ENCODE measurements at regions not wholly inside any gene's neighbourhood (a gene's known extent, or its start where the extent isn't known, plus 50 kb on each side); places are given as distances from the start of the nearest gene placed in this dataset.
"Not testable (repeated sequence)": the region's sequence is repeated elsewhere in the genome, so short reads cannot be mapped to it uniquely, and the experiment has no call there.

DNA sequence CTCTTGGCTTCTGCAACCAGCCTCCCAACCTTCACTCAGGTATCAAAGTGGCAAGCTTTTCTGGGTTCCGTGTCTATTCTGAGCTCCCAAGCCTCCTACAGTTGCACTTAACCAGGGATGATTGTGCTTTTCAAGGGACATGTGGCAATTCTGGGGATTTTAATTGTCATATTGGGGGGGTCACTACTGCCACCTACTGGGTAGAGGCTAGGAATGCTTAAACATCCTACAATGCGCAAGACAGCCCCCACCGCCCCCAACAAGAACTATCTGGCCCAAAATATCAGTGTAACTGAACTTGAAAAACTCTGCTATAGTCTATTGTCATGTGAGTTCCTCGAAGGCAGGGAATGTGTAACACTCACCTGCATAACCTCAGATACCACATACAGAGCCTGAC lies 201.5 kb downstream of the NPIPA8 start:
- not testable (repeated sequence) for DNase-seq (ENCODE audit: insufficient read length, low spot score, missing footprints); H3K4me1 ChIP-seq (ENCODE audit: insufficient read depth, low read length); H3K27me3 ChIP-seq (ENCODE audit: insufficient read depth, low read length); H4K20me1 ChIP-seq (ENCODE audit: insufficient read depth, low read length); H3K9me3 ChIP-seq (ENCODE audit: low read depth, low read length); H3K4me2 ChIP-seq (ENCODE audit: insufficient read depth, low read length); H2AFZ ChIP-seq (ENCODE audit: low read length); H3K36me3 ChIP-seq (ENCODE audit: insufficient read depth, low read length); H3K27ac ChIP-seq (ENCODE audit: low read depth, low read length); H3K4me3 ChIP-seq (ENCODE audit: insufficient read depth, low read length); H3K79me2 ChIP-seq (ENCODE audit: insufficient read depth, low read length)

DNA sequence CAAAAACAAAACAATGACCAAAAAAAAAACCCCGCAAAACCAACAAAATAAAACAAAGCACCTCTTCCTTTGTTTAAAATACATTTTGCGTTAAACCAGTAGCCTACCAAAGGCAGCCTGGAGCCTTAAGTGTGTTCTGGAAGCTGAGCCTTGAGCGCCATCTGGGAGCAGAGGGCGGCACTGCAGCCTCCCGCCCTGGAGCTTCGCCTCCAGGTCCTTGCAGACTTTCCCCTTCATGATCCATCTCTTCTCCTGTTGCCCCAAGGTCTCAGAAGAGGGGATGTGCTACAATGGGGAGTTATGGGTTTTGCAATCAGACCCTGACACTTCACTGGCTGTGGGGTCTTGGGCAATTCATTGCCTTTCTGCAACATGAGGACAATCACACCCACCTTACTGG lies 204.9 kb downstream of the NPIPA8 start:
- not testable (repeated sequence) for H4K20me1 ChIP-seq (ENCODE audit: insufficient read depth, low read length); H3K27ac ChIP-seq (ENCODE audit: low read depth, low read length); H2AFZ ChIP-seq (ENCODE audit: low read length); H3K9me3 ChIP-seq (ENCODE audit: low read depth, low read length); H3K27me3 ChIP-seq (ENCODE audit: insufficient read depth, low read length); H3K4me3 ChIP-seq (ENCODE audit: insufficient read depth, low read length); H3K79me2 ChIP-seq (ENCODE audit: insufficient read depth, low read length); H3K4me1 ChIP-seq (ENCODE audit: insufficient read depth, low read length); DNase-seq (ENCODE audit: insufficient read length, low spot score, missing footprints); H3K4me2 ChIP-seq (ENCODE audit: insufficient read depth, low read length); H3K36me3 ChIP-seq (ENCODE audit: insufficient read depth, low read length)

DNA sequence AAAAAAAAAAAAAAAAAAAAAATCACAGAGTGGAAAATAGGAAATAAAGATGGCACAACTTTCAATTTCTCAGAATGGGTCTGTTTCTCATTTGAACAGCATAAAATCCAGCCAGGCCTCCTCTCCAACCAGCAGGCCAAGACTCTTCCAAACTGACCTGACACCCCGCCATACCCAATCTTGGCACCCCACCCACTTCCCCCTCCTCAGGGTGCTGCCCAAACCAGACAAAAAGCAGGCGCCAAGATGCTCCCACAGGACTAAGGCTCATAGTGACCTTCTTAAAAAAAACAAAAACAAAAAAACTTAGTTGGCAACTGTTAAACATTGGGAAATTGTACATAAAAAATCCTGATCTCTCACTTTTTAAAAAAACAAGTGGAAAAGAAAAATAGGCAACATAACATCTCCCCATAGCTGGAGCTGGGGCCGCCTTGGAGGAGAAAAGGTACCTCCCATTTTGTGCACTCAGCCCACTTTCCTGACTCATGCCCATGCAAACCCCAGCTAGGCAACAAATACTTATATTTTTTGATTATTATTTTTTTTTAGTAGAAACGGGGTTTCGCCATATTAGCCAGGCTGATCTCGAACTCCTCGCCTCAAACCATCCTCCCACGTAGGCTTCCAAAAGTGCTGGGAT lies 205.9 kb downstream of the NPIPA8 start:
- not testable (repeated sequence) for H3K79me2 ChIP-seq (ENCODE audit: insufficient read depth, low read length)

DNA sequence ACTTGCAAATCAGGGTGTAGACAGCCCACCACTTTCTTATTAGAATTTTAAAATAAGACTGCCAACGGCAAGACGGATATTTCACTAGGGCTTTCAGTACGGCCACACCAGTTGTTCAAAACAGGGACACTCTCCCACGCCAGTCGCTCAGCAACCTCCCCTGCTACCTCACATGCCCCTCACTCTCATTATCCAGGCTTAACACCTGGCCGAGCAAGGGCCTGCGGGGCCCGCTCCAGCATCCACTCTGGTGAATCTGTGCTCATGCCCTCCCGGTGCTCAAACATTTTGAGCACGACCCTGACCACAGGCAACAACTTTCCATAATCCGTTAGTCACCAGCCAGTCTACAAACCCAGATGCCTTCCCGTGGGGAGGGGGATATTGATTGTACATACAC lies 209.5 kb downstream of the NPIPA8 start:
- not testable (repeated sequence) for H3K27ac ChIP-seq (ENCODE audit: low read depth, low read length); H3K27me3 ChIP-seq (ENCODE audit: insufficient read depth, low read length); H3K4me3 ChIP-seq (ENCODE audit: insufficient read depth, low read length); H3K4me2 ChIP-seq (ENCODE audit: insufficient read depth, low read length); H3K36me3 ChIP-seq (ENCODE audit: insufficient read depth, low read length); H3K9me3 ChIP-seq (ENCODE audit: low read depth, low read length); H2AFZ ChIP-seq (ENCODE audit: low read length); H3K4me1 ChIP-seq (ENCODE audit: insufficient read depth, low read length); H3K79me2 ChIP-seq (ENCODE audit: insufficient read depth, low read length); DNase-seq (ENCODE audit: insufficient read length, low spot score, missing footprints); H4K20me1 ChIP-seq (ENCODE audit: insufficient read depth, low read length)

More for the DNA sequence above, 205.9 kb downstream of the NPIPA8 start:
- not testable (repeated sequence) for H3K36me3 ChIP-seq (ENCODE audit: insufficient read depth, low read length); H4K20me1 ChIP-seq (ENCODE audit: insufficient read depth, low read length); H3K27me3 ChIP-seq (ENCODE audit: insufficient read depth, low read length); H2AFZ ChIP-seq (ENCODE audit: low read length); H3K4me1 ChIP-seq (ENCODE audit: insufficient read depth, low read length); H3K4me3 ChIP-seq (ENCODE audit: insufficient read depth, low read length); DNase-seq (ENCODE audit: insufficient read length, low spot score, missing footprints); H3K27ac ChIP-seq (ENCODE audit: low read depth, low read length); H3K9me3 ChIP-seq (ENCODE audit: low read depth, low read length); H3K4me2 ChIP-seq (ENCODE audit: insufficient read depth, low read length)

DNA sequence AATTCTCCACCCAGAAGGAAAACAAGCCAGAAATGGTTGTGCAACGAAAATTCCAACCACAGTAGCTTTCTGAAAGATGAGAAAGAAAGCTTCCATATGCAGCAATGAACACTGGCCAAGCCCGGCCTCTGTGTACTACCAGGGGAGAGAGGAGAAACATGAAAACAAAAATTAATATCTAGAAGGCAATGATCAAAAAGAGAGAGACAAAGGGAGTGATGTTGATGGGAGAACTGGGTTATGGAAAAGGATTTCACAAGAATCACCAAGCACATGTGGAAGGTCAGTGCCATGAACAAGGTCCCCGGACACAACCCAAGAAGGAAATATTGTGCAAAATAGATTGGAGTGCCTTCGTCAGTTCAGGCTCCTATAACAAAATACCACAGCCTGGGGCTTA lies 217.4 kb downstream of the NPIPA8 start:
- H3K27ac ChIP-seq (ENCODE audit: low read depth, low read length); H3K36me3 ChIP-seq (ENCODE audit: insufficient read depth, low read length); H3K79me2 ChIP-seq (ENCODE audit: insufficient read depth, low read length); H4K20me1 ChIP-seq (ENCODE audit: insufficient read depth, low read length); H2AFZ ChIP-seq (ENCODE audit: low read length); H3K4me1 ChIP-seq (ENCODE audit: insufficient read depth, low read length); H3K4me3 ChIP-seq (ENCODE audit: insufficient read depth, low read length); H3K27me3 ChIP-seq (ENCODE audit: insufficient read depth, low read length); H3K4me2 ChIP-seq (ENCODE audit: insufficient read depth, low read length); DNase-seq (ENCODE audit: insufficient read length, low spot score, missing footprints); H3K9me3 ChIP-seq (ENCODE audit: low read depth, low read length): not testable (repeated sequence)

DNA sequence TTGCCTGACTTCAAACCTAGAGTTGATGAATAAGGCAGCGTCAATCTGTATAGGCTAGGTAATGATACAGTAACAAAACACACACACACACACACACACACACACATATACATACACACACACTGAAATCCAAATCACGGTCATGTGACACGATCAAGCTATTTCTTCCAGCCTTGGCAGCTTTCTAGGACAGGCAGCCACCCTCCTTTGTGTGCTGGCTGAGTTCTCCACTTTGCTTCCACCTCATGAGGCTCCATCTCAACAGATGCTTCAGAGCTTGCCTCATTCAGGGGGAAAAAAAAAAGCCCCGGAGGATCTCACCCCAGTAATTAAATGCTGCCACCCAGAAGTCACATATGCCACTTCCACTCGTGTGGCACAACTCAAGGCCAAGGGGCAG lies 217.9 kb downstream of the NPIPA8 start:
- not testable (repeated sequence) for H3K27ac ChIP-seq (ENCODE audit: low read depth, low read length); H3K36me3 ChIP-seq (ENCODE audit: insufficient read depth, low read length); H3K79me2 ChIP-seq (ENCODE audit: insufficient read depth, low read length); DNase-seq (ENCODE audit: insufficient read length, low spot score, missing footprints); H3K27me3 ChIP-seq (ENCODE audit: insufficient read depth, low read length); H2AFZ ChIP-seq (ENCODE audit: low read length); H3K4me2 ChIP-seq (ENCODE audit: insufficient read depth, low read length); H3K9me3 ChIP-seq (ENCODE audit: low read depth, low read length); H3K4me1 ChIP-seq (ENCODE audit: insufficient read depth, low read length); H4K20me1 ChIP-seq (ENCODE audit: insufficient read depth, low read length); H3K4me3 ChIP-seq (ENCODE audit: insufficient read depth, low read length)

DNA sequence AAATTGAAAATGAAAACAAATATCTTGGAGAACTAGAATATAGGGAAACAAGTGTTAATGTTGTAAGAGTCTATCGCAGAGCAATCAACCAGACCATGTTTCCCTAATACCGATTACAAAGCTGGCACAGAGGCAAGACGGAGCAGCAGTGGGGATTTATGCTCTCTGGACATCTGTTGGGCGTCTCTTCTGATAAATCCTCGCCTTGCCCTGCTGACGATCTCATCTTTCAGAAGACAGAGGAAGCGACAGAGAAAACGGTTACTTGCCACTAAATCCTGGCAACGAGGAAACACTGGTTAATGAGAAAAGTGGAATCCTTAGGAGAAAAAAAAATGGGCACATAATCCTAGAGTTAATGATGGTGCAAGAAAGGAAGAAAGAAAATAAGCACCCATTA lies 218.5 kb downstream of the NPIPA8 start:
- H3K4me3 ChIP-seq (ENCODE audit: insufficient read depth, low read length); H3K9me3 ChIP-seq (ENCODE audit: low read depth, low read length); H4K20me1 ChIP-seq (ENCODE audit: insufficient read depth, low read length); H3K4me1 ChIP-seq (ENCODE audit: insufficient read depth, low read length); H3K79me2 ChIP-seq (ENCODE audit: insufficient read depth, low read length); H3K36me3 ChIP-seq (ENCODE audit: insufficient read depth, low read length); H3K4me2 ChIP-seq (ENCODE audit: insufficient read depth, low read length); H3K27ac ChIP-seq (ENCODE audit: low read depth, low read length); H2AFZ ChIP-seq (ENCODE audit: low read length); H3K27me3 ChIP-seq (ENCODE audit: insufficient read depth, low read length); DNase-seq (ENCODE audit: insufficient read length, low spot score, missing footprints): not testable (repeated sequence)

DNA sequence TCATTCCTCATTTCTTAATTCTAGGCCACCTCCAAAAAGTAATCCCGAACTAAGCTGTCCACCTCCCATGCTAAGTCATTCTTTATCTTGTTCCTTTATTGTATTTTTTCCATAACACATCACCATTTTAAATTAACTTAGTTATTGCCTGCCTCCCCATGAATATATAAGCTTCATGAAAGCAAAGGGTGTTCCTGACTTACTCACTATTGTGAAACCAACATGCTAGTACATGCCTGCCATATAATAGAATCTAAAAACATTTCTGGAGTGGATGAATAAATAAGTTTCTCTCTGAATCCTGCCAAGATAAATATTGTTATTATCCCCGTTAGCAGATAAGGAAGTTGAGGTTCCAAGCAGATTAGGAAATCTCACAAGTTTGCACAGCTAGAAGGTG lies 232.1 kb downstream of the NPIPA8 start:
- not testable (repeated sequence) for H3K4me3 ChIP-seq (ENCODE audit: insufficient read depth, low read length); H3K4me1 ChIP-seq (ENCODE audit: insufficient read depth, low read length); H3K27ac ChIP-seq (ENCODE audit: low read depth, low read length); H3K9me3 ChIP-seq (ENCODE audit: low read depth, low read length); H2AFZ ChIP-seq (ENCODE audit: low read length); H3K36me3 ChIP-seq (ENCODE audit: insufficient read depth, low read length); H4K20me1 ChIP-seq (ENCODE audit: insufficient read depth, low read length); DNase-seq (ENCODE audit: insufficient read length, low spot score, missing footprints); H3K79me2 ChIP-seq (ENCODE audit: insufficient read depth, low read length); H3K4me2 ChIP-seq (ENCODE audit: insufficient read depth, low read length); H3K27me3 ChIP-seq (ENCODE audit: insufficient read depth, low read length)

DNA sequence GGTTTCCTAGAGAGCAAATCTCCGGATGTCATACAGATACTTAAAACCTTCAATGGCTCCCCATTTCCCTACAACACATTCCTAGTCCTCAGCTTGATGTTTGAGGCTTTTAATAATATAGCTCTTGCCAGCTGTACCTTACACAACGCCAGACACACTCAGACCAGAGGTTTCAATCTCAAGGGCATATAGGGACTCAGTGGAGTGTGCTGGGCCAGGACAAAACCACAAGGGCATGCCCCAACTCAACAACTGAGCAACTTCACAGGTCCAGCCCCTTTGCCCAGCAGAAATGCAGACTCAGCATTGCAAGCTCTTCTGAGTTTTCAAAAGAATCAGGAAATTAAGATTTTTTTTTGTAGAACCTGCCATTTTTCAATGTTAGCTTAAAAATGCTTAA lies 235.5 kb downstream of the NPIPA8 start:
- H3K36me3 ChIP-seq (ENCODE audit: insufficient read depth, low read length); H3K4me3 ChIP-seq (ENCODE audit: insufficient read depth, low read length); H3K27me3 ChIP-seq (ENCODE audit: insufficient read depth, low read length); H3K79me2 ChIP-seq (ENCODE audit: insufficient read depth, low read length); H3K9me3 ChIP-seq (ENCODE audit: low read depth, low read length); H3K27ac ChIP-seq (ENCODE audit: low read depth, low read length); H4K20me1 ChIP-seq (ENCODE audit: insufficient read depth, low read length); H3K4me1 ChIP-seq (ENCODE audit: insufficient read depth, low read length); H2AFZ ChIP-seq (ENCODE audit: low read length); DNase-seq (ENCODE audit: insufficient read length, low spot score, missing footprints); H3K4me2 ChIP-seq (ENCODE audit: insufficient read depth, low read length): not testable (repeated sequence)

Data from osteoblast (primary cell).